ENCODE measurements at regions not wholly inside any gene's neighbourhood (a gene's known extent, or its start where the extent isn't known, plus 50 kb on each side); places are given as distances from the start of the nearest gene placed in this dataset.

- H2BK120ac ChIP-seq (ENCODE audit: insufficient read depth, low read length, poor library complexity): no peak overlapping the region
- no peak overlapping the region for H3K23ac ChIP-seq (ENCODE audit: low read length)
- H2AFZ ChIP-seq (ENCODE audit: insufficient read depth, low read length, poor library complexity): no peak overlapping the region
- H2AK5ac ChIP-seq (ENCODE audit: low read length): no peak overlapping the region
- peaks cover 4% of the 10 kb centered on the region for H3K79me1 ChIP-seq (ENCODE audit: low read length)
- H3K4me1 ChIP-seq (ENCODE audit: control insufficient read depth in 1 of 2, insufficient read depth in 2 of 2, low read length in 2 of 2): peaks cover 11 to 25% of the 10 kb centered on the region in 2 experiments
- H3K36me3 ChIP-seq (ENCODE audit: control insufficient read depth in 1 of 2, insufficient read depth in 2 of 2, low read length in 2 of 2): no peaks in the 10 kb centered on the region
- H3K79me2 ChIP-seq (ENCODE audit: control insufficient read depth, insufficient read depth, low read length, poor library complexity): no peaks in the 10 kb centered on the region
- DNase-seq: no peak
- no peak overlapping the region for H3K4me2 ChIP-seq (ENCODE audit: low read length)
- H2BK5ac ChIP-seq (ENCODE audit: low read depth, low read length, poor library complexity): no peak overlapping the region
- no peak overlapping the region for H3K27ac ChIP-seq (ENCODE audit: low read depth, low read length)
- no peak overlapping the region for H3K4me3 ChIP-seq (ENCODE audit: low read depth, low read length)
- no peaks in the 10 kb centered on the region for H3K27me3 ChIP-seq (ENCODE audit: insufficient read depth, low read length)
- no CpG with 5 or more reads among the region's 8 CpGs for WGBS (ENCODE audit: extremely low coverage, insufficient coverage, insufficient read length)
- H3K14ac ChIP-seq (ENCODE audit: low read length): no peak overlapping the region
- H3K18ac ChIP-seq (ENCODE audit: low read length): no peak overlapping the region
- H3K4ac ChIP-seq (ENCODE audit: low read depth, low read length): no peak overlapping the region
- no peak overlapping the region for H4K91ac ChIP-seq (ENCODE audit: low read depth, low read length)
- no peak overlapping the region for H4K8ac ChIP-seq (ENCODE audit: low read depth, low read length)
- H3K9me3 ChIP-seq (ENCODE audit: insufficient read depth, low read depth, low read length): peaks cover 6% of the 10 kb centered on the region
- H3K9ac ChIP-seq (ENCODE audit: low read length): no peak overlapping the region
- no peak overlapping the region for H4K12ac ChIP-seq (ENCODE audit: low read depth, low read length)
- no peak overlapping the region for H2BK12ac ChIP-seq (ENCODE audit: low read length)
These were observed 216.6 kb downstream of the SH3BP4 start for GRCh38 chr2:235168174-235168979.

DNA sequence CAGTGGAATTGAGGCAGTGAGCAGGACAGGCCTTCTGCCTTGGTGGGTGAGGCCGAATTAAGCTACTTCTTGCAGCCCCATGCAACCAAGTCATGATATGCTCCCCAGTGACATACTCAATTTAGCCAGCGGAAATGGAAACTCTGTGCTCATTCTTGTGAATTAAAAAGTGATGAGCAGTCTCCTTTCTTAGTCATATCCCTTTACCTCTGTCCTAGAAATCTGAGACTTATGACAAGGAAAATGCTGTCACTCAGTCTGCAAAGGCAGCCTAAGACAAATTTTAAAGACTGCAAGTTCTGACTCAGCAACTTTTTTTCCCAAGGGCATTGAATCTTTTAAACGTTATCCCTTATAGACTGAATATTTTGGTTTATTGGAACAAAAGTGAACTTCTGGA is 218.2 kb downstream of the SH3BP4 start:
- Histone ChIP-seq H2BK120ac (ENCODE audit: insufficient read depth, low read length, poor library complexity) (peak overlapping the region; percentile 3), H3K27ac (ENCODE audit: low read depth, low read length) (no peak overlapping the region), H4K91ac (ENCODE audit: low read depth, low read length) (no peak overlapping the region), H3K36me3 (ENCODE audit: control insufficient read depth in 1 of 2, insufficient read depth in 2 of 2, low read length in 2 of 2) (no peaks in the 10 kb centered on the region), H3K27me3 (ENCODE audit: insufficient read depth, low read length) (no peaks in the 10 kb centered on the region), H2BK12ac (ENCODE audit: low read length) (peak overlapping the region; percentile 1), H2AFZ (ENCODE audit: insufficient read depth, low read length, poor library complexity) (no peak overlapping the region), H3K79me2 (ENCODE audit: control insufficient read depth, insufficient read depth, low read length, poor library complexity) (no peaks in the 10 kb centered on the region), H3K9me3 (ENCODE audit: insufficient read depth, low read depth, low read length) (peaks cover 4% of the 10 kb centered on the region), H3K4ac (ENCODE audit: low read depth, low read length) (no peak overlapping the region), H3K4me1 (ENCODE audit: control insufficient read depth in 1 of 2, insufficient read depth in 2 of 2, low read length in 2 of 2) (peaks cover 11 to 25% of the 10 kb centered on the region in 2 experiments), H2AK5ac (ENCODE audit: low read length) (no peak overlapping the region), H3K23ac (ENCODE audit: low read length) (no peak overlapping the region), H3K4me2 (ENCODE audit: low read length) (no peak overlapping the region), H3K79me1 (ENCODE audit: low read length) (peaks cover 4% of the 10 kb centered on the region), H3K14ac (ENCODE audit: low read length) (no peak overlapping the region), H2BK5ac (ENCODE audit: low read depth, low read length, poor library complexity) (no peak overlapping the region), H3K18ac (ENCODE audit: low read length) (no peak overlapping the region), H4K12ac (ENCODE audit: low read depth, low read length) (no peak overlapping the region), H3K4me3 (ENCODE audit: low read depth, low read length) (no peak overlapping the region), H4K8ac (ENCODE audit: low read depth, low read length) (no peak overlapping the region), H3K9ac (ENCODE audit: low read length) (no peak overlapping the region)
- no CpG with 5 or more reads among the region's 3 CpGs for WGBS (ENCODE audit: extremely low coverage, insufficient coverage, insufficient read length)
- DNase-seq: peak in 1 of 2 donors; percentile 15

DNA sequence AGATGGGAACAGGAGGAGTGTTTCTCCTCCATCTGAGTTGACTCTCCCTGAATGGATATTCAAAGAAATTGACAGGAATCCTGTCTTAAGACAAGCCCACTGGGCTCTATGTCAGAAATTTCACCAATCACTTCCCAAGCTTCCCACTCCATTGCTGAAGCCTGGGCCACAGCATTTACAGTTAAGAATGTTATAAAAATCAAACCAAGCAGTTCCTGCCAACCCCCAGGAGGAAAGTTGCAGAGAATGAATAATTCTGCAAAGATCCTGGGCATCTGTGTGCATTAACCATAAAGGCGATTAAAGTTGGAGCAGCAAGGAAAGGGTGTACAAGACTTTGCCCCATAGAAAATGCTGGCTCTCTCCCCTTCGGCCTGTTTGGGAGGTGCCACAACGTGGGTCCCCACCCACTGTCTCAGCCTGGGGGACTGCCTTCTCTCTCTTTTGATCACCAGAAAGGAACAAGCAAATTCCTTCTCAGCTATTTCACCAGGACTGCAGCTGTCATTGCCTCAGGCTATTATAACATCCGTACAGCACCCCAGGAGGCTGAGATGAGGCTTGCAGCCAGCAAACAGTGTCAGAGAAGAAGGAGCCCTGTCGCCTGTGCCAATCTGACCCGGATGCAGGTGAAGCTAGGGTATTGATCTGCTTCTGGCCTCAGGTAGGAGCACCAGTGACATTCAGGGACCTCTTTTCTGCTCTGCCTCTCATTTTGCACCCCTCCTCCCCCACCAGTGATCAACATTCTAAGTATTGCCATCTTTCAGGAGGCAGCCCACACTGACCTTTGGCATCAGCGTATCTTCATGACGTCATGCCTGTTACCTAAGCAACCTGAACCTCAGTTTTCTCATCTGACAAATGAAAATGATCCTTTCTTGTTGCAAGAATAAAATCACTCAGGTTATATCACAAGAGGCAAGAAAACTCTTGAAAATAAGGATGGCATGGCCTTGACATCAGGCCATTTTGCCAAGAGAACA is 219.0 kb downstream of the SH3BP4 start:
- Histone ChIP-seq H3K4me1 (ENCODE audit: control insufficient read depth in 1 of 2, insufficient read depth in 2 of 2, low read length in 2 of 2) (peaks cover 11 to 25% of the 10 kb centered on the region in 2 experiments), H3K18ac (ENCODE audit: low read length) (no peak overlapping the region), H3K36me3 (ENCODE audit: control insufficient read depth in 1 of 2, insufficient read depth in 2 of 2, low read length in 2 of 2) (no peaks in the 10 kb centered on the region), H3K4me3 (ENCODE audit: low read depth, low read length) (no peak overlapping the region), H3K23ac (ENCODE audit: low read length) (no peak overlapping the region), H3K4ac (ENCODE audit: low read depth, low read length) (no peak overlapping the region), H3K14ac (ENCODE audit: low read length) (no peak overlapping the region), H3K79me1 (ENCODE audit: low read length) (peaks cover 4% of the 10 kb centered on the region), H3K9ac (ENCODE audit: low read length) (no peak overlapping the region), H2BK5ac (ENCODE audit: low read depth, low read length, poor library complexity) (peak overlapping the region; percentile 13), H3K4me2 (ENCODE audit: low read length) (peak overlapping the region; percentile 46), H2AK5ac (ENCODE audit: low read length) (no peak overlapping the region), H4K12ac (ENCODE audit: low read depth, low read length) (no peak overlapping the region), H3K79me2 (ENCODE audit: control insufficient read depth, insufficient read depth, low read length, poor library complexity) (no peaks in the 10 kb centered on the region), H3K27me3 (ENCODE audit: insufficient read depth, low read length) (no peaks in the 10 kb centered on the region), H3K9me3 (ENCODE audit: insufficient read depth, low read depth, low read length) (peaks cover 4% of the 10 kb centered on the region), H4K8ac (ENCODE audit: low read depth, low read length) (no peak overlapping the region), H2BK12ac (ENCODE audit: low read length) (no peak overlapping the region), H3K27ac (ENCODE audit: low read depth, low read length) (peak overlapping the region; percentile 67), H2AFZ (ENCODE audit: insufficient read depth, low read length, poor library complexity) (no peak overlapping the region), H2BK120ac (ENCODE audit: insufficient read depth, low read length, poor library complexity) (no peak overlapping the region), H4K91ac (ENCODE audit: low read depth, low read length) (no peak overlapping the region)
- WGBS (ENCODE audit: extremely low coverage, insufficient coverage, insufficient read length): no CpG with 5 or more reads among the region's 8 CpGs
- peak; percentile 57 to 75 for DNase-seq

GRCh38 chr2:235171550-235172031 is 219.8 kb downstream of the SH3BP4 start:
- no peaks in the 10 kb centered on the region for H3K79me2 ChIP-seq (ENCODE audit: control insufficient read depth, insufficient read depth, low read length, poor library complexity)
- peaks cover 4% of the 10 kb centered on the region for H3K9me3 ChIP-seq (ENCODE audit: insufficient read depth, low read depth, low read length)
- H2BK12ac ChIP-seq (ENCODE audit: low read length): no peak overlapping the region
- H2BK120ac ChIP-seq (ENCODE audit: insufficient read depth, low read length, poor library complexity): no peak overlapping the region
- peak overlapping the region; percentile 67 for H3K27ac ChIP-seq (ENCODE audit: low read depth, low read length)
- no peaks in the 10 kb centered on the region for H3K36me3 ChIP-seq (ENCODE audit: control insufficient read depth in 1 of 2, insufficient read depth in 2 of 2, low read length in 2 of 2)
- no peak overlapping the region for H2AK5ac ChIP-seq (ENCODE audit: low read length)
- H3K23ac ChIP-seq (ENCODE audit: low read length): no peak overlapping the region
- no peak overlapping the region for H3K18ac ChIP-seq (ENCODE audit: low read length)
- no peak overlapping the region for H4K91ac ChIP-seq (ENCODE audit: low read depth, low read length)
- H3K27me3 ChIP-seq (ENCODE audit: insufficient read depth, low read length): no peaks in the 10 kb centered on the region
- no peak overlapping the region for H3K4me3 ChIP-seq (ENCODE audit: low read depth, low read length)
- H3K4ac ChIP-seq (ENCODE audit: low read depth, low read length): no peak overlapping the region
- H2AFZ ChIP-seq (ENCODE audit: insufficient read depth, low read length, poor library complexity): no peak overlapping the region
- DNase-seq: peak in 1 of 2 donors; percentile 3
- no CpG with 5 or more reads among the region's 4 CpGs for WGBS (ENCODE audit: extremely low coverage, insufficient coverage, insufficient read length)
- peaks cover 4% of the 10 kb centered on the region for H3K79me1 ChIP-seq (ENCODE audit: low read length)
- H3K14ac ChIP-seq (ENCODE audit: low read length): no peak overlapping the region
- H4K12ac ChIP-seq (ENCODE audit: low read depth, low read length): no peak overlapping the region
- H3K9ac ChIP-seq (ENCODE audit: low read length): no peak overlapping the region
- H3K4me2 ChIP-seq (ENCODE audit: low read length): peak overlapping the region; percentile 46
- H4K8ac ChIP-seq (ENCODE audit: low read depth, low read length): no peak overlapping the region
- no peak overlapping the region for H2BK5ac ChIP-seq (ENCODE audit: low read depth, low read length, poor library complexity)
- peaks cover 11 to 25% of the 10 kb centered on the region in 2 experiments for H3K4me1 ChIP-seq (ENCODE audit: control insufficient read depth in 1 of 2, insufficient read depth in 2 of 2, low read length in 2 of 2)

Data from trophoblast cell (in vitro differentiated cells and primary cell).